ENCODE measurements at regions not wholly inside any gene's neighbourhood (a gene's known extent, or its start where the extent isn't known, plus 50 kb on each side); places are given as distances from the start of the nearest gene placed in this dataset.
"Not testable (repeated sequence)": the region's sequence is repeated elsewhere in the genome, so short reads cannot be mapped to it uniquely, and the experiment has no call there.

- no peak for DNase-seq (ENCODE audit: low read depth)
Observed at GRCh38 chr7:409339-410281, 110.0 kb downstream of the PDGFA start.

DNA sequence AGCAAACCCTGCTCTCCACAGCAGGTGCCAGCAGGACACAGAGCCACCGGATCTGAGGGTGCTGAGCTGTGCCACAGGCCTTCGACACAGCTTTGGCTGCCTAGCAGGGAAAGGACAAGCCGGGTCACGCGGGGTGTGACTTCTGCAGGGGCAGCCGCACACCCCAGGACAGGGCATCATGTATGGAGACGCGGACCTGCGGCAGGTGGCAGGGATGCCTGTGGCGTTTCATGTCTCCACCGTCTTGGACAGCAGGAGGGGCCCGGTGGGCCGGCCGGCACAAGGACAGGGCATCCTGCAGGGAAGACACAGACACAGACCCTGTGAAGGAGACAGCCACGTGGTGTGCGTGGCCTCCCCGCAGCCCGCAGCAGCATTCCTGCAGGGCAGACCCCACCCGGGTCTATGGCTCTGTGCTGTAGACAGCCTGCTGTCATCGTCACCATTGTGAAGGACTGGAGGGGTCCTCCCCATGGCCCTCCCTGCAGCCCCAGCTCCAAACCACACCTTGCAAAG lies 109.2 kb downstream of the PDGFA start:
- no peak for DNase-seq (ENCODE audit: low read depth)

DNA sequence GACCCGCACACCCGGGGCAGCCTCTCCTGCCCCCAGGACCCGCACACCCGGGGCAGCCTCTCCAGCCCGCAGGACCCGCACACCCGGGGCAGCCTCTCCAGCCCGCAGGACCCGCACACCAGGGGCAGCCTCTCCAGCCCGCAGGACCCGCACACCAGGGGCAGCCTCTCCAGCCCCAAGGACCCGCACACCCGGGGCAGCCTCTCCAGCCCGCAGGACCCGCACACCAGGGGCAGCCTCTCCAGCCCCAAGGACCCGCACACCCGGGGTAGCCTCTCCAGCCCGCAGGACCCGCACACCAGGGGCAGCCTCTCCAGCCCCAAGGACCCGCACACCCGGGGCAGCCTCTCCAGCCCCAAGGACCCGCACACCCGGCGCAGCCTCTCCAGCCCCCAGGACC lies 108.5 kb downstream of the PDGFA start:
- not testable (repeated sequence) for DNase-seq (ENCODE audit: low read depth)

GRCh38 chr7:411677-412312 lies 107.9 kb downstream of the PDGFA start:
- no peak for DNase-seq (ENCODE audit: low read depth)

DNA sequence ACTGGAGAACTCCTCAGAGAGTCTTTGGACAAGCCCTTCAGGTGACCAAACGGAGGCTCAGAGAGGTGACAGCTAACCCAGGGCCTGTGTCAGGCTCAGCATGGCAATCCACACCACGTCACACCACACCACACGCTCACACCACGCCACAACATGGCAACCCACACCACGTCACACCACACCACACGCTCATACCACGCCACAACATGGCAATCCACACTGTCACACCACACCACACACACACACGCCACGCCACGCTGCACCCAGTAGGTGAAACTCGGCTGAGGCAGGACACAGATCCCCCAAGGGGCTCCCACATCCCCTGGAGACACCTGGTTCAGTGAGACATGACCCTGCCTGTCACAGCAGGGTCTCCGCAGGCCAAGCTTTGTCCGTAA lies 107.3 kb downstream of the PDGFA start:
- no peak for DNase-seq (ENCODE audit: low read depth)

GRCh38 chr7:414681-415560 lies 104.7 kb downstream of the PDGFA start:
- DNase-seq (ENCODE audit: low read depth): no peak

- DNase-seq (ENCODE audit: low read depth): no peak
Observed at GRCh38 chr7:415646-416525, 103.8 kb downstream of the PDGFA start.

GRCh38 chr7:416761-417624 lies 102.7 kb downstream of the PDGFA start:
- DNase-seq (ENCODE audit: low read depth): no peak

DNA sequence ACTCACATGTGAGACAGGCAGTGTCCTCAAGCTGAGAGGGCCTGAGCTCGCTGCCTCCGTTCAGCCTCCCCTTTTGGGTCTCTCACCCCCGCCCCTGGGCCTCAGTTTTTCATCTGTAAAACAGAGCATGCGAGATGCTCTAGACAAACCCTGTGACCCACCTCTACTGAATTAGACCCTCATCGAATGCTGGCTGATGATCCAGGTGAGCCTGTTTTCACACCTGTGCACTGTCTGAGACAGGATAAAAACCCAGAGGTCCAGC lies 102.1 kb downstream of the PDGFA start:
- DNase-seq (ENCODE audit: low read depth): no peak

DNA sequence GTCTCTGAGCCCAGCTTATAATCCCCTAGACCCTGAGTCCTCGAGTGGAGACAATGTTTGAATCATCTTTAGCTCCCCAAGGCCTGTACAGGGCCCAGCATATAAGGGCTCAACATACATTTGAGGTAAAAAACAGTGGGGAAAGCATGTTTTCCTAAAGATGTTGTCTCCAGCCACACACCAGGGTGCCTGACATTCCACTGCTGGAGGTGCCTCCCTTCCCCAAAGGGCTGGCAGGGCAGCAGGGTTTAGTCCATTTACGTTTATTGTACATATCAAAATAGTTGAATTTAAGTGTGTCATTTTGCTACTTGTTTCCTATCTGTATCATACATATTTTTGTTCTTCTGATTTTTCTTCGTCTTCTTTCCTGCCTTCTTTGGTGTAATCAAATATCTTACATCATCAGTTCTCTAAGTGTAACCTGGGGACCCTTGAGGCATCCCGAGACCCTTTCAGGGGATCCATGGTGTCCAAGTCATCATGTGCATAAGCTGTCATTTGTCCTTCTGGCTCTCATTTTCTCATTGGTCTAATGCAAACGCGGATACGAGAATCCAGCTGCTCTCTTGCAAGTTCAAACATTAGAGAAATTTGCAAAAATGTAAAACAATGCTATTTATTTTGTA lies 101.6 kb downstream of the PDGFA start:
- DNase-seq (ENCODE audit: low read depth): no peak

DNA sequence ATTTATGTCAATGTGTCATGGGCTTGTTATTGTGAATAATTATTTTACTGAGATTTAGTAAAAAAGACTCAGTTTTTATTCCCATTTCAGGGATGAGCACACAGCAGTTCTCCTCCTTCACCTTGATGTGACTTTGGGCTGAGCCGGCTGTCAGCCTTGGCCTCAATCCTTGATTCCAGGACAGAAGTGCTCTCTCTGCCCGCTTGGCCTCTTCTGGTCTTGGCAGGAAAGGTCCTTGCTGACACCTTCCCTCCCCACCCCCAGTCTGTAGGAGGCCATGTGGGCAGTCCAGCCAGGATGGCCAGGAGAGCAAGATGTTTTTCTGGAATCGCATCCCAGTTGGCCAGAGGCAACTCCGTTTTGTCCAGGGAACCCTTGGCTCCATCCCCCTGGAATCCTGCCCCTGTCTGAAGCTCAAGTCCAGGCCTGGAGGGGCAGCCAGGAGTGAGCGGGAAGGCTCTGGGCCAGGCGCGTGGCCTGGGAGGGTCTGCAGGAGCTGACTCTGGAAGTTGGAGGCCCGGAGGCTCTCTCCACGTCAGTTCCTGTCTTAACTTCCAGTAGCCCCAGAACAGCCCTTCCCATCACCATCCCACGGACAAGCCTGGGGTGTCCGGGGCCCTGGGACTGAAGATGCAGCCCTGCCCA lies 100.9 kb downstream of the PDGFA start:
- no peak for DNase-seq (ENCODE audit: low read depth)

DNA sequence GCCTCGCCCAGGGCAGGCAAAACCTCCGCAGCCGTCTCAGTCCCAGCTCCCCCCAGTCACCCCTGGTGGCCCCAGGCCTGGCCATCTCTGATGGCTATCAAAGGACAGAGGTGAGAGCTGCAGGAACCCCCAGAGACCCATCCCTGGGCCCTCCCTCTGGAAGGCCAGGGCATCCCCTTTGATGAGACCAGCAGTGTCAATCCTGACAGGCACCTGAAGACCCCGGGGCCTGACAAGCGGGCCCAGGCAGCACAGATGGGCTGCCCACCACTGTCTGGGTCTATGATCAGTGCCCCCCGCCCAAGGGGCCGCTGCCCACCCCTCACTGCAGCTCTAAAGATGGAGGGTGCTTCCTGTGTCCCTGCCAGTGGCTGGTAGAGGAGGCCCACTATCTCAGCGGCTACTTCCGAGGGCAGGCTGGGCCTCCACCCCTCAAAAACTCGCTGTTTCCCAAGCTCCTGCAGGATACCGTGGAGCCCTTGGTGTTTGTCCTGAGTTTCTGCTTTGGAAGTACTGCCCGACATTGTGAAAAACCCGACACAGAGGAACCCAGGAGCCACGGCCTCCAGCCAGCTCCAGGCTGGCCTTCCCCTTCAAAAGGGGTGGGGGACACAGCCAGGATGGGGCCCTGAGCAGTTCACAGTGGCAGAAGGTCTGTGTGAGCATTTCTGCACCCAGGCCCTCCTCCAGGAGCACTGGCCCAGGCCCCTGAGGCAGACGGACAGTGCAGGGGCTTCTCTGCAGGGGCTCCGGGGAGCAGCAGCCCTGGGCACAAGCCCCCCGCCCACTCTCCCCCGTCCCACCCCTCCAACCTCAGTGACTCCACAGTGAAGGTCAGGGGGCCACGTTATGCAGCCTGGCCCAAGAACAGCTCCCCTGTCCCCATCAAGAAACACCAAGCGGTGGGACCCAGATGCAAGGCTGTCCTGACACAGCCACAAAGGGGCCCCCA lies 99.2 kb downstream of the PDGFA start:
- no peak for DNase-seq (ENCODE audit: low read depth)

DNA sequence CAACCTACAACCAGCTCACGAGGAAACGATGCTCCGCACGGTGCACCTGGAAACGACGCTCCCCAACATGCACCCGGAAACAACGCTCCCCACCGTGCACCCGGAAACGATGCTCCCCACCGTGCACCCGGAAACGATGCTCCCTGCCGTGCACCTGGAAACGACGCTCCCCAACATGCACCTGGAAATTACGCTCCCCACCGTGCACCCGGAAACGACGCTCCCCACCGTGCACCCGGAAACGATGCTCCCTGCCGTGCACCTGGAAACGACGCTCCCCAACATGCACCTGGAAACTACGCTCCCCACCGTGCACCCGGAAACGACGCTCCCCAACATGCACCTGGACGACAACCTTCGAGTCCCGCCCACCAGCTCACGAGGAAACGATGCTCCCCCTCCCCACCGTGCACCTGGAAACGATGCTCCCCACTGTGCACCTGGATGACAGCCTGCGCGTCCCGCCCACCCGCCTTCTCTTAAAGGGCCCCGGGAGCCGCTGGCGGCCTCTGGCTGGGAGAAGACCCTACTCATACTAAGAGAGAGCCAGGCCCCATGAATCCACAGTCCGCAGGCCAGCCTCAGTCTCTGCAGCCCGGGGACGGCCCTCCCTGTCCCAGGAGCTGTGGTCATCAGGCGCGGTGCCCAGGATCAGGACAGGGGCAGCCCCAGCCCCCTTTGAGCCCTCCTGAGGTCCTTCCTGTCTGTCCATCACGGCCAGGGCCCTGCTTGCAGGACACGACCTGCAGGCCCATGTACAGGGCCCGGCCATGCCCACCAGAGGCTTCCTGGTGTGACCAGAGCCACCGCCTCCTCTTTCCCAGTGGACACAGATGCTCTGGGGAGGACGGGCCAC lies 98.3 kb downstream of the PDGFA start:
- DNase-seq (ENCODE audit: low read depth): no peak

GRCh38 chr7:422191-422885 lies 97.3 kb downstream of the PDGFA start:
- DNase-seq (ENCODE audit: low read depth): no peak

GRCh38 chr7:422886-423225 lies 96.8 kb downstream of the PDGFA start:
- DNase-seq (ENCODE audit: low read depth): no peak

DNA sequence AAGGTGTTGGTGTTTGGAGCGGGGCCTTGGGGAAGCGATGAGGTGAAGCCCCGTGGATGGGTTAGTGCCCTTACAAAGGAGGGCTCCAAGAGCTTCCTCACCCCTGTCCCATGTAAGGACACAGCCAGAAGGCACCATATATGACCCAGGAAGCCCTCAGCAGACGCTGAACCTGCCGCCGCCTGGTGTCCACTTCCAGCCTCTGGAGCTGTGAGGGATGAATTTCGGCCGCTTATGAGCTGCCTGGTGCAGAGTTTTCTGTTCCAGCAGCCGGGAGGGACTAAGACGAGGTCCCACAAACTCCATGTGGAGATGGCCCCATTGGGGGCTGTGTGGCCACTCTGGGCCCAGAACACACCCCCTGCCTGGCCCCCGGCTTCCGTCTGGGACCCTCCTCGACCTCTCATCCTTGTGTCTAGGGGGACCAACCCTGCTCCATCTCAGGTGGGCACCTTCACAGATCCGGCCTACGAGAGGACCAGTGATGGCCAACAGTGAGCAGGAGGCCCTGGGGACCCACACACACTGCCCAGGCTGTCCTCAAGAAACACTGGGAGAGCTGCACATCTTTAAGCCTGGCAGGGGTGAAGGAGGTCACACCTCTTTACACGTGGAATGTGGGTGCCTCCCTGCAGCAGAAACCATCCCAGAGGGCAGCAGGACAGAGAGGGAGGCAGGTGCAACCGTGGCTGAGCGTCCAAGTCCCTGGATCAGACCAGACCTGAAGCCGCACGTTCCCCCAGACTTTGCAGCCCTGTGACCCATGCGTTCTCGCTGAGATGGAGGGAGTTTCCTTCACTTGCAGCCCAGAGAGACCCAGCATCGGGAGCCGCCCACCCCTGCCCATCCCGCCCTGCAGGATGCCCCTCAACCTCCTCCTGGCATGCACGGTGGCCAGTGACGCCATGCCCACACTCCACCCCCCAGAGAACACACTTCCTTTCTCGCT lies 96.1 kb downstream of the PDGFA start:
- DNase-seq (ENCODE audit: low read depth): no peak
